HG03196 (cell line): ENCODE measurements at regions not wholly inside any gene's neighbourhood (a gene's known extent, or its start where the extent isn't known, plus 50 kb on each side); places are given as distances from the start of the nearest gene placed in this dataset.

Experiments used
- ATAC-seq: cut with Tn5 transposase; IDR thresholded peaks from one replicate; pipeline ENCODE4 v1.9.1; 2021; ENCODE audit not compliant: unreplicated experiment

DNA sequence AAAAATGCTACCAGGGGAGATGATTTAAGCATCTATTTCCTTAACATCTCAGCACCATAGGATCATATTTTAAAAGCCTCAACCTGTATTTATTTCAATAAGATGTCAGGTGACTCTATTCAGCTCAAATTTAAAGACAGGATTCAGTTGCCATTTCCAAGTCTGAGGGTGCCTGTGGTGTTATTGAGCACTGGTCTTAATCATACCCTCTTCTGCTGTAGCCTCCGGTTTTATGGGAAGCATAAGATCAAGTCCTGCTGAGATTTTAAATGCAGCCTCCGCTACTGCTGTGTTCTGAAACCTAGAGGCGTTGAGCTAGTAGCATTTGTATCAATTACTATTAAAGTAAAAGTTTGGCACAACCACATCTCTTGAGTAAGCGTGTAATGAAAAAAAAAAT, 185.7 kb upstream of the NWD2 start:
- ATAC-seq: no peak

GRCh38 chr4:37066159-37066558, 178.4 kb upstream of the NWD2 start:
- no peak for ATAC-seq

DNA sequence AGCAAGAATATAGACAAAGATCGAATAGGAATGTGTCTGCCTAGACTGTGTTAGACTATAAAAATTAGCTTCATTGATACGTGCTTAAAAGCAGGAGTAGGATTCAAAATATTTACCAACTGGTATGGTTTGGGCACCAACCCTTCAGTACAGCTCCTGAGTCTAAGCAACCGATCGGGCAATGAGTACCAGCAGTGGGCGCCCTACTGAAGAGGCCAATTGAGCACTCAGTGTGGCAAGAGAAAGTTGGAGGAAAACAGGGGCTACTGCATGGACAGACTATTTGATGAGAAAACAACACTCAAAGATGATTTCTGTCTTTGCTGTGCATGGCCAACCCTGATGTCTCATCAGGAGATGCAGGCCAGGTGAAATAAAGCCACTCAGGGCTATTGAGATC, 176.0 kb upstream of the NWD2 start:
- no peak for ATAC-seq

DNA sequence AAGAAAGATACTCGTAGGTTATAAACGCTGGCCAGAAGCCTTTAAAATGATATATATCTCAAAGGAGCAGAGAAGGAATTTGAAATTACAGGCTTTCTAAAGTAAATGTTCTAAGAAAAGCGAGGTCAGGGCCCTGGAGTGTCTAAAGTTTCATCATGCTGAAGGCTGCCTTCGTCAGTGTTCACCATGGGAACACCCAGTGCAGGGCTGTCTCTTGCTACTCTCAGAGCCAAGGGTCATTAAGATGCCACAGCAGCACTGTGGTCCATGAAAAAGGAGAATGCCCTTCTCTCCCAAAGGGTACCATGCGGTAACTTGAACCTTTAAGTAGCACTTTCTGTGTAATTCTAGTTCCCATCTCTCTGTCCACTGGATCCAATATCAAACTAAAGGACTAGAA, 174.5 kb upstream of the NWD2 start:
- no peak for ATAC-seq

DNA sequence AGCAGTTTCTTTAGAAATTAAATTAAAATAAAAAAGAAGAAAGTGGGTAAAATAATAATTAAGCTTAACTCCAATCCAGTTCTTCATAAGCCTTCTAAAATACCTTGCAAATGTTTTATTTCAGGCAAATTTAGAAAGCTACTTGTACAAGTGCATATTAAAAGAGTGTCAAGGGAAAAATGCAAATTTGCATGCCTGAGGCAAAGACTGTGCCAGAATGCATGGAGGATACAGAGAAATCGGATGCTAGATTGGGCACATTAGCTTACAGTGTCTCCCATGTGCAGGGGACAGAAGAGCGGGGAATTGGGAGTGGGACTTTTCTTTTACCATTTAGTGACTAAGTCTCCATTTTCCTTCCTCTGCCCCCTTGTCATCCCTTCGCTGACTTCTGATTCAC, 173.0 kb upstream of the NWD2 start:
- ATAC-seq: no peak

DNA sequence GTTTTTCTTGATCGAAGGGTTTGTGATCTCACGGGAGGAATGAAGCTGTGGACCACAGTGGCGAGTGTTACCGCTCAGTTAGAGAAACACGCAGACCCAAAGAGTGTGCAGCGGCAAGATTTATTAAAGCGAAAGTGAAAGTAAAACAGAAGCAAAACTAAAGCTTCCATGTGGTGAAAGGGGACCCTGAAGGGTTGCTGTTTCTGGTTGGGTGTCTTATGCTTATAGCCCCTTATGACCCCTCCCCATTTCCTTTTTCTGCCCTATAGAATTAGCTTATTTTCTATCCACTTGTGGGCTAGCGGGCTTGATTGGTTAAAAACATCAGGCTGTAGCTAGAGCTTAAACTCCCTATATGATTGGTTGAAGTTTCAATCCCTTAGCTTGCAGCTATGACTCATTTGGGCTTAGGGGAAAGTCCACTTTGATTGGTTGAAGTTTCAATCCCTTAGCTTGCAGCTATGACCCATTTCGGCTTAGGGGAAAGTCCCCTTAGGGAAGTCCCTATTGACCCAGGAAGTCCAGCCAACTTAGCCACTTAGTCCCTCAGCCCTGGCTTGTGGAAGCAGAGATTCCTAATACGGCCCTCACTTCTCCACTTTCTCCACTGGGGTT, 171.2 kb upstream of the NWD2 start:
- ATAC-seq: no peak

DNA sequence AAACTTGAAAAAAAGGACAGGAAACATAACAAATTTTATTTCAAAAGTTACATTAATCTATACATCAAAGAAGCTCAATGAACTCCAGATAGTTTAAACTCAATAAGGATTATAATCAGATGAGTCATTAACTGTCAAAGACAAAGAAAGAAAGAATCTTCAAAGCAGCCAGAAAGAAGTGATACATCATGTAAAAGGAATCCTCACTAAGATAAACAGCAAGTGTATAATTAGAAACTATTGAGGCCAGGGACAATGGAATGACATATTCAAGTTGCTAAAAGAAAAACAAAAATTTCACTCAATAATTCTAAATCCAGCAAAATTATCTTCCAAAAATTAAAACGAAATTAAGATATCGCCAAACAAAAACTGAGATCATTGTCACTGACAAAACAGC, 161.6 kb upstream of the NWD2 start:
- ATAC-seq: no peak

GRCh38 chr4:37095925-37096324, 148.6 kb upstream of the NWD2 start:
- ATAC-seq: no peak

- no peak for ATAC-seq
Observed at GRCh38 chr4:37101182-37101581, 143.4 kb upstream of the NWD2 start.

DNA sequence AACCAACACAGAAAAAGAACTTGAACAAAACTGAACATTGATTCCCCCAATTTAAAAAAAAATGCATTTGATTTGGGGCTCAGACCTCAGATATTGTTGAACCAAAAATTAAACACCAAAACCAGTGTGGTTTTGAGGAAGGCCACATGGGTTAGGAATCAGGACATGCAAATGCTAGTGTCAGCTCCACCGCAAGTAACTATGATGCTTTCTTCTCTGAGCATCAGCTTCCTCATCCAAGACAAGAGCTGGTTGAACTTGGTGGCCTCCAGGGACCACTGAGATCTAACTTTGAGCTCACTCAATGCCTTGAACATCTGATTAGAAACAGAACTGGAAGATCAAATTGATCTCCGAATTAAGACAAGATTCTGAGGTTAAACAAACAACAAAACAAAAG, 142.9 kb upstream of the NWD2 start:
- no peak for ATAC-seq

DNA sequence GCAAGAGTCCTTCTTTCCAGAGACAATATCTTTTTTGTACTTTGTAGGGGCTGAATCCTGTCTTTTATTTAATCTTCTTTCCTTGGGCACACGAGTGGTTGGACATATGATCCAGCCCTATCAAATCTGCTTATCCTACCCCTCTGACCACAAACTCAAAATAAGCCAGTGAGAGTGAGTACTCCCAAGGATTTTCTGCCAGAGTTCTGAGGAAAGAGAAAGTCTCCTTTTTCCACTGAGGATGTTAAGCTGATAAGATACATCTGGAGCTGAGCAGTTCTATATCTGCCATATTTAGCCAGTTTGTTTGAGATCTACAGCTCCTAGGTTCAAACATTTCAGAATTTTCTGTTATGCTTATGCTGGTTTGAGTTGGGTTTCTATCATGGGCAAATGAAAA, 134.8 kb upstream of the NWD2 start:
- ATAC-seq: no peak

DNA sequence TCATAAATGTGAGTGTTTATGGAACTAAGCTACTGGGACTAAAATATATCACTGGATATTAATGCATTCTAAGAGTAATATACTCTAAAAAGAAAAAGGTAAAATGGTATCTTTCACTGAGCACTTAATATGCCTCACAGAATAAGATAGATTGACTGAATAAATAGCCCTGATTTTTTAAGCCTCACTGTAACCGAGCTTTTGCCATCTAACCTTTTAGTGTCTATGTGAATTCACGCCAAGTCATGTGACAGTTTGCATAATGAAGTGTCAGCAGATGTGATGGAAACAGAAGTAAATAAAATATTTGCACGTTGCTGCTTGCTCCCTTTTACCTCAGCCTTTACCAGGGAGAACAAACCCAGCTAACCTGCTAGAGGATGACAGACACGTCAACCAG, 119.7 kb upstream of the NWD2 start:
- no peak for ATAC-seq

DNA sequence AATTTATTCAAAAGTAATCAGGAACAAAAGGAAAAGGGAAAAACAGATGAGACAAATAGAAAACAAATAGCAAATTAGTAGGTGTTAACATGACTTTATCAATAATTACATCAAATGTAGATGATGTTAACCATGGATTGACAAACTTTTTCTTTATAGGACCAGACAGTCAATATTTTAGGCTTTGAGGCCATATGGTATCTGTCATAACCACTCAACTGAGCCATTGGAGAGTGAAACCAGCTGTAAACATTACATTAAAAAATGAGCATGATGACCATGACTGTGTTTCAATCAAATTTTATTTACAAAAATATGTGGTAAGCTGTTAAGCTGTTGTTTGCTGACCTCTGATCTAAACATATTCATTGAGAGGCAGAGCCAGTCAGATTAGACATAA, 118.5 kb upstream of the NWD2 start:
- ATAC-seq: no peak

DNA sequence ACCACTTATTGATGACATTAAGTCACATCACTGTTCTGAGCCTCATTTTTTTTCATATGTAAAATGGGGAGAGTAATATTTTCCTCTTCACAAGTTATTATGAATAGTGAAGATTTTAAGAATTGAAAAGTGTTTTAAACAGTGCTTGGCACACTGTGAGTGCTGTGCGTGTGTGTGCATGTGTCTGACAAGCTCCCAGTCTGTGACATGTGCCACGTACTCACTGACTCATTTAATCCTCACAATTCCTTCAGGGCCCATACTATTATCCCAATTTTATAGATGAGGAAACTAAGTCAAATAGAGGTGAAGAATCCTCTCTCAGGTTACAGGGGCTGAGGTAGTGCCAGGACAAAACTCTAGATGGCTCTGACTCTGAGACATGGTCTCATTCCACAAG, 114.1 kb upstream of the NWD2 start:
- ATAC-seq: no peak

DNA sequence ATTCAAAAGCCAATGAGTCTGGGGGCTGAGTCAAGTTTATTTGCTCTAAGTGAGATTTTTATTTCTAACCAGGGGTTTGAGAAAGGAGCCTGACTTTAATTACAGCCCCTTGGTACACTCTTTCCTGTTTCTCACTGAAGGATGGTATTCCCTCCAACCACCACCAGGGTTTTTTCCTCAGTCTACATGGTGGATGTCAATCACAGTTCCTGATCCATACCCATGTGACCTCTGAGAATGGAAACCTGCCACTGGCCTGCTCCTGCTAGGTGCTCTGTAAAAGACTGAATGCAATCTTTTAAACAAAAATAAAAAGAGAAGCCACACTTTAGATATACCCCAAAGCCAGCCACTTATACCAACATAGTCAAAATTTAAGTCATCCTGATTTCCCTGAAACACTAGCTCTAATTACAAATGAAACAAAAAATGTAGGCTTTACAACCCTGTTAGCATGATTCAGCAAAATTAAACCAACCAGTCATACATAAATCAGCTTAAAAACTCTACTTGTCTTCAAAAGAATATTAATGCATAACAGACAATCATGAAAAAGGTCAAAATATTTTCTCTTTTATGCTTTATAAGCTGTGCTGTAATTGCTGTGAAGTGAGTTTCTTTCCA, 112.1 kb upstream of the NWD2 start:
- ATAC-seq: no peak

GRCh38 chr4:37132975-37133360, 111.6 kb upstream of the NWD2 start:
- no peak for ATAC-seq

- peak; percentile 61 for ATAC-seq
Observed at GRCh38 chr4:37138019-37138653, 106.4 kb upstream of the NWD2 start.

DNA sequence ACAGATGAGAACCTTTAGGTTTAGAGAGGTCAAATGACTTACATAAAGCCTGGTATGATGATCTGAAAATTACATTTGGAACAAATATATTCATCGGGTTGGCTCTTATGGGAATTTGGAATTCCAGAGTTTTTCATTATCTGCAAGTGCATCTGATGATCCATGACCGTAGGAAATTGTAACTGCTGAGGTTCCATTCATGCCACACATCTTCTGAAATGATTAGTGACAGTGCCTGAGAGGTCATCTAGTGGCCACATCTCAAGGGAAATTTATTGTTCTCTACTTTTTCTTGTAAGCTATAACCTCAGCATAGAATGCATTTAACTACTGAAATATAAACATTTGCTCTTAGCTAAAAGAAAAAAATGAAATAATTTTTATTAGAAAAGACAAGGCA, 105.8 kb upstream of the NWD2 start:
- ATAC-seq: peak; percentile 49

GRCh38 chr4:37139987-37140386, 104.6 kb upstream of the NWD2 start:
- no peak for ATAC-seq

- ATAC-seq: no peak
Observed at GRCh38 chr4:37146260-37146659, 98.3 kb upstream of the NWD2 start.

GRCh38 chr4:37157476-37158167, 86.9 kb upstream of the NWD2 start:
- ATAC-seq: no peak

DNA sequence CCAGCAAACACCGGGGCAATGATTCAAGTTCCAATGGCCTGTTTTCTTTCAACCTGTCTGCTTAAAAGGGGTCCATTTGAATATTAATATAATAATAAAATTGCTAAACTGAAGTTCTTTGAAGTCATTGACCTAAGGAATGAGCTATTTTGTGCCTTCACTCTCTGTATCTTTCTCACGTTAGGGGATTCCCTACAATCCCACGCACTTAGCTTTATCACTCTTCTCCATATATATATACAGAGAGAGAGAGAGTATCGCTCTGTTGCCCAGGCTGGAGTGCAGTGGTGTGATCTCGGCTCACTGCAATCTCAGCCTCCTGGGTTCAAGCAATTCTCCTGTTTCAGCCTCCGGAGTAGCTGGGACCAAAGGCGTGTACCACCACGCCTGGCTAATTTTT, 83.9 kb upstream of the NWD2 start:
- no peak for ATAC-seq
